NB4 (cell line): ENCODE measurements at regions not wholly inside any gene's neighbourhood (a gene's known extent, or its start where the extent isn't known, plus 50 kb on each side); places are given as distances from the start of the nearest gene placed in this dataset.
"Not testable (repeated sequence)": the region's sequence is repeated elsewhere in the genome, so short reads cannot be mapped to it uniquely, and the experiment has no call there.

Experiments used
- DNase-seq: peaks from one replicate; pipeline ENCODE4 v3.0.0; 2010; ENCODE audit warnings: low read depth
- H3K4me3 ChIP-seq: one replicate; pipeline ENCODE4 v1.5.1; 2011; ENCODE audit warnings: mild to moderate bottlenecking, low read depth, low read length, moderate library complexity
- CTCF ChIP-seq: IDR thresholded peaks from one replicate; pipeline ENCODE4 v1.5.1; 2012; ENCODE audit warnings: low read depth, low read length
- MAX ChIP-seq: IDR thresholded peaks from 2 replicates; pipeline ENCODE4 v1.6.1; 2011; ENCODE audit warnings: low read depth, low read length
- MYC ChIP-seq: IDR thresholded peaks from 2 replicates; pipeline ENCODE4 v1.6.1; 2011; ENCODE audit warnings: low read depth, low read length
- POLR2A ChIP-seq: IDR thresholded peaks from 2 replicates; pipeline ENCODE4 v1.6.1; 2011; ENCODE audit warnings: mild to moderate bottlenecking; ENCODE audit not compliant: insufficient read length; ENCODE audit errors: extremely low read depth

GRCh38 chr9:40909821-40910220 lies 218.7 kb downstream of the FOXD4L6 start:
- DNase-seq = no peak
- no peak overlapping the region for H3K4me3 ChIP-seq
- no peak for TF ChIP-seq MAX
- TF ChIP-seq POLR2A = no peak
- no peak for TF ChIP-seq MYC
- no peak for TF ChIP-seq CTCF

GRCh38 chr9:40909111-40909510 lies 219.4 kb downstream of the FOXD4L6 start:
- DNase-seq, H3K4me3 ChIP-seq: not testable (repeated sequence)

- no peak for DNase-seq
- TF ChIP-seq POLR2A (no peak), MYC (no peak), MAX (no peak), CTCF (no peak)
- H3K4me3 ChIP-seq = no peak overlapping the region
Observed at GRCh38 chr9:40907657-40908624, 220.5 kb downstream of the FOXD4L6 start.

- DNase-seq, H3K4me3 ChIP-seq: not testable (repeated sequence)
Observed at GRCh38 chr9:40906879-40907278, 221.6 kb downstream of the FOXD4L6 start.

GRCh38 chr9:40892315-40892714 lies 236.2 kb downstream of the FOXD4L6 start:
- H3K4me3 ChIP-seq, DNase-seq: not testable (repeated sequence)

GRCh38 chr9:40885858-40886257 lies 242.6 kb downstream of the FOXD4L6 start:
- not testable (repeated sequence) for H3K4me3 ChIP-seq, DNase-seq

- not testable (repeated sequence) for H3K4me3 ChIP-seq, DNase-seq
Observed at GRCh38 chr9:40884902-40885490, 243.5 kb downstream of the FOXD4L6 start.

GRCh38 chr9:40884072-40884901 lies 244.2 kb downstream of the FOXD4L6 start:
- no peak for TF ChIP-seq MAX
- TF ChIP-seq POLR2A = no peak
- TF ChIP-seq MYC = no peak
- TF ChIP-seq CTCF = no peak
- DNase-seq = no peak

GRCh38 chr9:40883423-40884071 lies 244.9 kb downstream of the FOXD4L6 start:
- H3K4me3 ChIP-seq, DNase-seq: not testable (repeated sequence)

More at GRCh38 chr9:40884072-40884901, 244.2 kb downstream of the FOXD4L6 start:
- H3K4me3 ChIP-seq = no peak overlapping the region

- not testable (repeated sequence) for DNase-seq, H3K4me3 ChIP-seq
Observed at GRCh38 chr9:40873753-40874295, 254.7 kb downstream of the FOXD4L6 start.

GRCh38 chr9:40868437-40868836 lies 260.0 kb downstream of the FOXD4L6 start:
- H3K4me3 ChIP-seq = not testable (repeated sequence)
- DNase-seq = peak; percentile 39
